Head of caudate nucleus (tissue), 42 donors: ENCODE measurements at regions not wholly inside any gene's neighbourhood (a gene's known extent, or its start where the extent isn't known, plus 50 kb on each side); places are given as distances from the start of the nearest gene placed in this dataset.
A peak's percentile ranks its signal among the peaks of the same experiment; 100 is the strongest.
"Not testable (repeated sequence)": the region's sequence is repeated elsewhere in the genome, so short reads cannot be mapped to it uniquely, and the experiment has no call there.

Source experiments
- DNase-seq, 42 donors: peaks; one replicate each; pipeline versions ENCODE4 v3.0.0 to v3.0.0-alpha.2; 2020 to 2021; ENCODE audit warnings: mixed read lengths in 7 of 42
- intact Hi-C: fragments of 100-400 bp; cut with DNase I; formaldehyde crosslinking; loops from one replicate; pipeline ENCODE4 v1.15.0; 2022

- DNase-seq = no peak
- intact Hi-C loops = no loop called here
Observed at GRCh38 chr7:123329988-123330643, 130.3 kb upstream of the SLC13A1 start.

- no peak for DNase-seq
- intact Hi-C loops = no loop called here
Observed at GRCh38 chr7:123327661-123328060, 127.9 kb upstream of the SLC13A1 start.

GRCh38 chr7:123324283-123324682 is 124.5 kb upstream of the SLC13A1 start:
- no peak for DNase-seq
- intact Hi-C loops = no loop called here

- intact Hi-C loops = no loop called here
- no peak for DNase-seq
Observed at GRCh38 chr7:123323689-123324088, 123.9 kb upstream of the SLC13A1 start.

- DNase-seq, intact Hi-C loops: not testable (repeated sequence)
Observed at GRCh38 chr7:123321578-123321977, 121.8 kb upstream of the SLC13A1 start.

- no peak for DNase-seq
- intact Hi-C loops = no loop called here
Observed at GRCh38 chr7:123319911-123320310, 120.1 kb upstream of the SLC13A1 start.

GRCh38 chr7:123314886-123315285 is 115.1 kb upstream of the SLC13A1 start:
- DNase-seq = no peak
- intact Hi-C loops = no loop called here

- intact Hi-C loops = no loop called here
Observed at GRCh38 chr7:123308254-123308951, 108.6 kb upstream of the SLC13A1 start.

GRCh38 chr7:123305840-123306375 is 106.1 kb upstream of the SLC13A1 start:
- no peak for DNase-seq
- intact Hi-C loops = no loop called here

More at GRCh38 chr7:123308254-123308951, 108.6 kb upstream of the SLC13A1 start:
- DNase-seq = no peak

GRCh38 chr7:123303926-123304325 is 104.2 kb upstream of the SLC13A1 start:
- no peak for DNase-seq
- intact Hi-C loops = no loop called here

GRCh38 chr7:123296965-123297364 is 97.2 kb upstream of the SLC13A1 start:
- no peak for DNase-seq
- intact Hi-C loops = no loop called here

- intact Hi-C loops = no loop called here
- DNase-seq = no peak
Observed at GRCh38 chr7:123293710-123294109, 93.9 kb upstream of the SLC13A1 start.

GRCh38 chr7:123292227-123292626 is 92.5 kb upstream of the SLC13A1 start:
- DNase-seq = no peak
- intact Hi-C loops = no loop called here

GRCh38 chr7:123289200-123289599 is 89.4 kb upstream of the SLC13A1 start:
- DNase-seq = no peak

GRCh38 chr7:123285076-123285700 is 85.4 kb upstream of the SLC13A1 start:
- DNase-seq = no peak
- intact Hi-C loops = no loop called here

More at GRCh38 chr7:123289200-123289599, 89.4 kb upstream of the SLC13A1 start:
- intact Hi-C loops = no loop called here

GRCh38 chr7:123283373-123283772 is 83.6 kb upstream of the SLC13A1 start:
- intact Hi-C loops = no loop called here
- no peak for DNase-seq

- DNase-seq = no peak
Observed at GRCh38 chr7:123282181-123282580, 82.4 kb upstream of the SLC13A1 start.

GRCh38 chr7:123279949-123280348 is 80.2 kb upstream of the SLC13A1 start:
- intact Hi-C loops = no loop called here
- no peak for DNase-seq

More at GRCh38 chr7:123282181-123282580, 82.4 kb upstream of the SLC13A1 start:
- intact Hi-C loops = no loop called here

- intact Hi-C loops = no loop called here
- peak in 3 of 42 donors; percentile 12 to 23 (median 15) for DNase-seq
Observed at GRCh38 chr7:123275036-123275753, 75.4 kb upstream of the SLC13A1 start.
